22Rv1 (cell line): ENCODE measurements at regions not wholly inside any gene's neighbourhood (a gene's known extent, or its start where the extent isn't known, plus 50 kb on each side); places are given as distances from the start of the nearest gene placed in this dataset.

ENCODE experiments used
- CTCF ChIP-seq: fragments of 450-650 bp; IDR thresholded peaks from 2 replicates; pipeline ENCODE4 v1.5.1; 2017; ENCODE audit warnings: mild to moderate bottlenecking
- ZFX ChIP-seq: fragments of 450-650 bp; IDR thresholded peaks from 2 replicates; pipeline ENCODE4 v1.6.1; 2017; ENCODE audit warnings: antibody characterized with exemption, borderline replicate concordance

DNA sequence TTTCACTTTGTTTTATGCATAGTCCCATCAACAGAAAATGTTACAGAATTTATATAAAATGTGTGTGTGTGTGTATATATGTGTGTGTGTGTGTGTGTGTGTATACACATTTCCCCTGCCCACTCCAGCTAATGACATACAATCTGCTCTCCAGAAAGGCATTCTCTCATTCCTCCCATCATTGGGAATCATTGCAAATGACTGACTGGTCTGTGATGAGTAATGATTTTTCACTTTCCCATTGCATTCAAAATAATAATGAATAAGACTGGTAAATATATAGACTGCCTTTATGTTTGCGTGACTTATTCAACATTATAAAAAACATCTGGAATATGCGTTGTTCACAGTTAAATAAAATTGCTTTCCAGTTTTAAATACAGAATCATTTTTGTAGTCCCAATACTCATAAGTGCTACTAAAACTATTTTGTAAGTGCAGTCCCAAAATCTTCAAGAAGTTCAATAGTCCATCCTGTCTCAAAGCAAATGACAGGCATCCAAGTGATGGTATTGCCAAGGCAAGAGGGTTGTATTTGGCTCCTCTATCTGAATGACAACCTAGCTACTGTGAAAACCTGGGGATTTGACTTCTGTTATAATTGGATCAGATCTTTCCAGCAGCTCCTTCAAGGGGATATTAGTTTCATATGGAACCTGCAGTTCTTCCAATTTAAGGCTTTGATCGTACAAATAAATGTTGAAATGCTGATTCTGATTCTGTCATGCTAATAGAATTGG lies 150.9 kb downstream of the POLR1F start:
- TF ChIP-seq CTCF (no peak), ZFX (no peak)
